ENCODE measurements at regions not wholly inside any gene's neighbourhood (a gene's known extent, or its start where the extent isn't known, plus 50 kb on each side); places are given as distances from the start of the nearest gene placed in this dataset.

GRCh38 chr13:50236898-50237318 lies 221.7 kb downstream of the KCNRG start:
- TF ChIP-seq POLR2A (IDR thresholded peaks at IDR 0.05), result no peak
- TF ChIP-seq, protein P1, sequence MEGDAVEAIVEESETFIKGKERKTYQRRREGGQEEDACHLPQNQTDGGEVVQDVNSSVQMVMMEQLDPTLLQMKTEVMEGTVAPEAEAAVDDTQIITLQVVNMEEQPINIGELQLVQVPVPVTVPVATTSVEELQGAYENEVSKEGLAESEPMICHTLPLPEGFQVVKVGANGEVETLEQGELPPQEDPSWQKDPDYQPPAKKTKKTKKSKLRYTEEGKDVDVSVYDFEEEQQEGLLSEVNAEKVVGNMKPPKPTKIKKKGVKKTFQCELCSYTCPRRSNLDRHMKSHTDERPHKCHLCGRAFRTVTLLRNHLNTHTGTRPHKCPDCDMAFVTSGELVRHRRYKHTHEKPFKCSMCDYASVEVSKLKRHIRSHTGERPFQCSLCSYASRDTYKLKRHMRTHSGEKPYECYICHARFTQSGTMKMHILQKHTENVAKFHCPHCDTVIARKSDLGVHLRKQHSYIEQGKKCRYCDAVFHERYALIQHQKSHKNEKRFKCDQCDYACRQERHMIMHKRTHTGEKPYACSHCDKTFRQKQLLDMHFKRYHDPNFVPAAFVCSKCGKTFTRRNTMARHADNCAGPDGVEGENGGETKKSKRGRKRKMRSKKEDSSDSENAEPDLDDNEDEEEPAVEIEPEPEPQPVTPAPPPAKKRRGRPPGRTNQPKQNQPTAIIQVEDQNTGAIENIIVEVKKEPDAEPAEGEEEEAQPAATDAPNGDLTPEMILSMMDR (IDR thresholded peaks at IDR 0.05), result no peak
- TF ChIP-seq POLR2AphosphoS5 (IDR thresholded peaks at IDR 0.05; ENCODE audit: insufficient read depth in 1 of 2, low read depth in 1 of 2), result no peak

All from vagina (tissue), 2 donors.